Large intestine (tissue), 3 donors: ENCODE measurements at regions not wholly inside any gene's neighbourhood (a gene's known extent, or its start where the extent isn't known, plus 50 kb on each side); places are given as distances from the start of the nearest gene placed in this dataset.

ENCODE experiments used
- DNase-seq, 2 donors: peaks; one replicate each; pipeline versions ENCODE4 v3.0.0 to v3.0.0-alpha.2; 2013
- H3K27ac ChIP-seq: one replicate; pipeline ENCODE4 v1.5.1; 2013; ENCODE audit warnings: low read length
- H3K27me3 ChIP-seq: 2 replicates; pipeline ENCODE4 v1.6.1; 2013; ENCODE audit warnings: low read length; ENCODE audit not compliant: control insufficient read depth, insufficient read depth
- H3K36me3 ChIP-seq: 2 replicates; pipeline ENCODE4 v1.6.1; 2013; ENCODE audit warnings: low read length; ENCODE audit not compliant: control insufficient read depth, insufficient read depth
- H3K4me1 ChIP-seq: one replicate; pipeline ENCODE4 v1.6.1; 2013; ENCODE audit warnings: low read length; ENCODE audit not compliant: control insufficient read depth, insufficient read depth
- H3K4me3 ChIP-seq: one replicate; pipeline ENCODE4 v1.5.1; 2013; ENCODE audit warnings: low read length
- H3K9me3 ChIP-seq: one replicate; pipeline ENCODE4 v1.6.1; 2013; ENCODE audit warnings: mild to moderate bottlenecking, low read depth, low read length, moderate library complexity; ENCODE audit not compliant: control insufficient read depth
- WGBS: methylation state at CpG from one replicate; pipeline ENCODE4 v1.1.5; 2013; ENCODE audit warnings: low lambda C conversion rate; ENCODE audit not compliant: insufficient coverage; 5-methylcytosine and 5-hydroxymethylcytosine counted together

DNA sequence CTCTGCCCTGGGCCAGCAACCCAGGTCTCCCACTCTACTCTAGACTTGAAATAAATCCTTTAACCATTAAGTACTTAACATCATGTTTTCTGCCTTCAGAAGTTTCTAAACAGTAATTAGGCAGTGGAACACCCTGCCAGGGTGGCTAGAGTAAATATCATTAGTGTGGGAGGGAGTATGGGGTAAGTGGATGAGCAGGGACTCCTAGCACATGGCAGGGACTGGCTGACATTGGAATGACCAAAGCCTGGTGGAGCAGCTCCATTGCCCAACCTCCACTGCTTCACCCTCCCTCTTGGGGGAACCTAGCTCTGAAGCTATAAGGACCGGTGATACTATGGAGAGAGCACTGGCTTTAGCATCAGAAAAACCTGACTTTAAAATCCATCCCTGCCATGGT, 167.1 kb downstream of the MAFB start:
- Histone ChIP-seq H3K27me3 (peaks cover 5% of the 10 kb centered on the region), H3K4me1 (no peaks in the 10 kb centered on the region), H3K9me3 (no peaks in the 10 kb centered on the region), H3K27ac (no peak overlapping the region), H3K36me3 (no peaks in the 10 kb centered on the region), H3K4me3 (no peak overlapping the region)
- WGBS: no CpG with 5 or more reads among the region's 1 CpG
- DNase-seq: no peak

DNA sequence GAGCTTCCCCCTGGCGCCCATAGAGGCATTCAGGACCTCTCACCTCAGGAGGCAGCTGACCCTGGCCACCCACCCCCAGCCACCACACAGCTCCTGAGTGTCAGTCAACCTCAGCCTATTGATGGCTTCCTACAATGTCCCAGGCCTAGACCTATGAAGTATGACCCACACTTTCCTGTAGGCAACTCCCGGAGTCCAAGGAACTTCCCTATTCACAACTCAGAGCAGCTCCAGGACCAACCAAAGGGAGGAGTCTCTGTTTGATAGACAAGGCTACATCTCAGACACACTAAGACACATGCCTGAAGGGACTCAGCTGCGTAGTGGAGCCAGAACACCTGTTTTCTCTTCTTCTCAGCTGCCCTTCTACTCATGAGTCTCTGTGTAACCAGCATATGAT, 169.1 kb downstream of the MAFB start:
- Histone ChIP-seq H3K4me1 (no peaks in the 10 kb centered on the region), H3K36me3 (no peaks in the 10 kb centered on the region), H3K27ac (no peak overlapping the region), H3K9me3 (no peaks in the 10 kb centered on the region), H3K4me3 (no peak overlapping the region), H3K27me3 (peaks cover 5% of the 10 kb centered on the region)
- no peak for DNase-seq
- WGBS: no CpG with 5 or more reads among the region's 3 CpGs

DNA sequence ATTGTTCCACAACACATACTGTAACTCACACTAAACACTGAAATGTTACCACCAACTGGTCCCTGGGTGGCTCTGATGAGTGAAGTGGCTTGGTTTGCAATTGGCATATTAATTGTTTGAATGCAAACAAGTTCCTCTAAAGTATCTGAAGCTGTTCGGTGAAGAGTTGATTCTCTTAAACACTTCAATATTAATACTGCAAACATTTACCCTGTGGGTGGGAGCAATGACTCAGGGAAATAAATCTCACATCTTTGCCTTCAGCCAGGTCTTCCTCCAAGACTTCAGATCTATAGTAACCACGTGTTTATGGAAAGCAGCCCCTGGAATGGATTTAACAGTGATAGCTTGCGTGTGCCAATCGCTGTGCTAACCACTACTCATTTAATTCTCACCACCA, 176.0 kb downstream of the MAFB start:
- H3K4me1 ChIP-seq: no peaks in the 10 kb centered on the region
- H3K27me3 ChIP-seq: peaks cover 12% of the 10 kb centered on the region
- DNase-seq: no peak
- no peaks in the 10 kb centered on the region for H3K36me3 ChIP-seq
- no peak overlapping the region for H3K4me3 ChIP-seq
- no CpG with 5 or more reads among the region's 4 CpGs for WGBS
- no peaks in the 10 kb centered on the region for H3K9me3 ChIP-seq
- no peak overlapping the region for H3K27ac ChIP-seq

DNA sequence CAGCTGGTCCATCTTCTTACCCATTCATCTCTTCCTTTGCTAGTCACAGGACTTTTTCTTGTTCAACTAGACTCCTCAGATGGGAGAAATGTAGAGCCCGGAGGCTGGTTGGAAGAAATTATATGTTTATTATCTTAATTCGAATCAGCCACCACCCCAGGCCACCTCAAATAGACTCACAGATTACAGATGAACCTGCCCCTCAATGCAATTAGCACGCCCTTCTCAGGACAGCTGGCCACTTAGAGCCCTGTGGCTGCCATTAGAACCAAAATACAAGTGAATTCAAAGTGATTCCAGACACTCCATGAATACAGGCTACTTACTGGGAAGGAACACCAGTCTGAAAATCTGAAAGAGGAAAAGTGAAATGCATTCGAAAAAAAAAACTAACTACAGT, 176.4 kb downstream of the MAFB start:
- no peak overlapping the region for H3K27ac ChIP-seq
- no peak for DNase-seq
- no CpG with 5 or more reads among the region's 4 CpGs for WGBS
- no peak overlapping the region for H3K4me3 ChIP-seq
- H3K27me3 ChIP-seq: peaks cover 12% of the 10 kb centered on the region
- no peaks in the 10 kb centered on the region for H3K9me3 ChIP-seq
- H3K4me1 ChIP-seq: no peaks in the 10 kb centered on the region
- H3K36me3 ChIP-seq: no peaks in the 10 kb centered on the region

DNA sequence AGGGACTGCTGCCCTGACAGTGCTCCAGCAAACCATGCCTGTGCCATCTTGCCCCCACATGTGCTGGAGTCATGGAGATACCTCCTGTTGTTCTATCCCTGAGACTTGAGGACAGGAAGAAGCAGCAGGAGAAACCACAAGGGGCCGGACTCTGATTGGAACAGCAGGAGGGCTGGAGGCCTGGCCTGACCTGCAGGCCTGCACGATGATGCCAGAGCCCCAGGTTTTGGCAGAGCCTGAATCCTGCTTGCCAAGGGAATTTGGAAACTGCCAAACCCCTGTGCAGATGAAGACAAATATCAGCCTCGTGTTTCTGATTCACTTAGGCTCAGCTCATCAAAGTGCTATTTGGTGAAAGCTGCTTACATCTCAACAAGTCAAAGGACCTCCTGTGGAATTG, 177.6 kb downstream of the MAFB start:
- Histone ChIP-seq H3K4me3 (no peak overlapping the region), H3K4me1 (no peaks in the 10 kb centered on the region), H3K27ac (no peak overlapping the region), H3K27me3 (peaks cover 12% of the 10 kb centered on the region), H3K36me3 (no peaks in the 10 kb centered on the region), H3K9me3 (no peaks in the 10 kb centered on the region)
- WGBS: no CpG with 5 or more reads among the region's 3 CpGs
- no peak for DNase-seq

DNA sequence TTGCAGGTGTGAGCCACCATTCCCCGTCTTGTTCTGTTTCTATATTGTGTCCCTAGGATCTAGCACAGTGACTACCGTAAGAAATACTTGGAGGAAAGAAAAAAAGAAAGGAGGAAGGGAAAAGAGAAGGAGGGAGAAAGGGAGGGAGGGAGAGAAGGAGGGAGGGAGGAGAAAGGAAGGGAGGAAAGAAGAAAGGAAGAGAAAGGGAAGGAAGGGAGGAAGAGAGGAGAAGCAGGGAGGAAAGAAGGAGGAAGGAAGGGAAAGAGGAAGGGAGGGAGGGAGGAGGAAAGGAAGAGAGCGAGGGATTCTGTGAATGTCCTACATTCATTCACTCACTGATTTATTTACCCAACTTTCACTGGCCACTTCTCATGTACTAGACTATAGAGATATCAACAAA, 178.4 kb downstream of the MAFB start:
- Histone ChIP-seq H3K27ac (no peak overlapping the region), H3K36me3 (no peaks in the 10 kb centered on the region), H3K4me3 (no peak overlapping the region), H3K4me1 (peaks cover 3% of the 10 kb centered on the region), H3K9me3 (no peaks in the 10 kb centered on the region), H3K27me3 (peaks cover 12% of the 10 kb centered on the region)
- 100% methylated on average over 1 of the region's 3 CpGs for WGBS
- DNase-seq: no peak

DNA sequence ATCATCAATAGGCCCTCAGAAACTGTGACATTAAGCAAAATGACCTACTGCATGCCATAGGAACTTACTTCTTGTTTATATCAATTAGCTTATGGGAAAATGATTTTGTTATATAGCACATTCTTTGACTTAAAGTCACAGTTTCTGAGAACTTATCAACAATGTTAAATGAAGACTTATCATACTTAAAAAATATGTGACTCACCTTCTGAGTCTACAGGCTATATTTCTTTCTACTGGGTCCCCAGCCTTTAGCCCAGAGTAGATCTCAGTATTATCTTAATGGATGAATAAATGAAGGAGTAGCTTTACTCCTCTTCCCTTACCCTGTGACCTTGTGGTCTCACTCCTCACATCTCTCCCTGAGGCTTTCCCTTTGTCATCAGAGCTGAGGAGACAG, 180.2 kb downstream of the MAFB start:
- Histone ChIP-seq H3K27me3 (peaks cover 12% of the 10 kb centered on the region), H3K4me3 (no peak overlapping the region), H3K4me1 (peaks cover 3% of the 10 kb centered on the region), H3K27ac (no peak overlapping the region), H3K9me3 (no peaks in the 10 kb centered on the region), H3K36me3 (no peaks in the 10 kb centered on the region)
- no peak for DNase-seq

DNA sequence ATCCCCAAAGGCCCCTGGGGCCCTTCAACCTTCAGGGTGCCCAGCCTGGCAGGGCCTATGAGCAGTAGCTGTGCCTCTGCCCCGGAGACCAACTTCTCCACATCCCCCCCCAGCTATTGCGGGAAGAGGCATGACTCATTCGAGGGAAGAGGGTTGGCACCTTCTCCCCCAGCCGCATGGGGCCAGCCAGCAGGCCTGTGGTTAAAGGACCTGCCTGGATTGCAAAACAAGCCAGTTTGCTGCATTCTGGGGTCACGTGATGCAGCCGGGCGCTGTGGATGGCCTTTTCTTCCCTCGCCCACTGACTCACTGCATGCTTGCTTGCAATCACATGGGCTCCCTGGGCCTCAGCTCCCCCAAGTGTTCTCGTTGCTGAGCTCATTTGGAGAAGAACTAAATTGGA, 182.5 kb downstream of the MAFB start:
- peaks cover 3% of the 10 kb centered on the region for H3K4me1 ChIP-seq
- H3K4me3 ChIP-seq: no peak overlapping the region
- peak; percentile 54 to 68 for DNase-seq
- H3K9me3 ChIP-seq: no peaks in the 10 kb centered on the region
- no peak overlapping the region for H3K27ac ChIP-seq
- H3K36me3 ChIP-seq: no peaks in the 10 kb centered on the region
- WGBS: no CpG with 5 or more reads among the region's 9 CpGs
- peaks cover 14% of the 10 kb centered on the region for H3K27me3 ChIP-seq

DNA sequence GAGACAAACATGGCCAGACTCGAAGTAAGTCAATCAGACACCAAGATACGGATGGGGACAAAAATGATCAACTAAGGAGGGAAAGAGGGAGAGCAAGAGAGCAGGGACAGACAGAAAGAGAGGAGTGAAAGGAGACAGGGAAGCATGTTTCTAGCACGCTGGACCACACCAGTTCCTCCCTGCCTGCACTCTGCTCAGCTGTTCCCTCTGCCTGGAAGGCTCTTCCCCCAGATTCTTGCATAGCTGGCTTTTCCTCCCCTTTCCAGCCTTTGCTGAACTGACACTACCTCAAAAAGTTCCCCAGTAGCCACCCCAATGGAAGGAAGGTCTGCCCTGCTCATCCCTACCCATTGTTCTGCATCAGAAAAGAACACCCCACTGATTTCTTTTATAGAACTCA, 185.9 kb downstream of the MAFB start:
- 47% methylated on average over 2 of the region's 3 CpGs for WGBS
- Histone ChIP-seq H3K36me3 (no peaks in the 10 kb centered on the region), H3K27me3 (peaks cover 7% of the 10 kb centered on the region), H3K27ac (no peak overlapping the region), H3K4me3 (no peak overlapping the region), H3K9me3 (no peaks in the 10 kb centered on the region), H3K4me1 (peaks cover 3% of the 10 kb centered on the region)
- no peak for DNase-seq

DNA sequence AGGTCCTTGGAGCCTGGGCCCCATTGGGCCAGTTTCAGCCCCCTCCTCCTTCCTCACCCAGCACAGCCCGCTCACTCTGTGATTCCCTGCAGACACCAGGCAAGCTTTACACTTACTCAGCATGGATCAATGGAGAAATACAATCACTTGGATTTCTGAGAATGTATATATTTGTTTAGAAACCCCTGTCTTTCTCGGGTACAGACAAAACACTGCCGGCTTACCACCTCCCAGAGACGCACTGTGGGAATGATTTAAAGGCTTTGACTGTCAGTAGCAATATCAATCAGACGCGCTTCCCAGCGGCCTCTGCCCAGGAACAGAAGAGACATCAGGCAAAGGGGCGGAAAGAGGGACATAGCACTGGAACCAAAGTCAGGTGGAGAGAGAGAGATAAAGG, 186.5 kb downstream of the MAFB start:
- Histone ChIP-seq H3K36me3 (no peaks in the 10 kb centered on the region), H3K9me3 (no peaks in the 10 kb centered on the region), H3K27me3 (peaks cover 7% of the 10 kb centered on the region), H3K27ac (no peak overlapping the region), H3K4me3 (no peak overlapping the region), H3K4me1 (peaks cover 3% of the 10 kb centered on the region)
- DNase-seq: no peak
- no CpG with 5 or more reads among the region's 8 CpGs for WGBS

DNA sequence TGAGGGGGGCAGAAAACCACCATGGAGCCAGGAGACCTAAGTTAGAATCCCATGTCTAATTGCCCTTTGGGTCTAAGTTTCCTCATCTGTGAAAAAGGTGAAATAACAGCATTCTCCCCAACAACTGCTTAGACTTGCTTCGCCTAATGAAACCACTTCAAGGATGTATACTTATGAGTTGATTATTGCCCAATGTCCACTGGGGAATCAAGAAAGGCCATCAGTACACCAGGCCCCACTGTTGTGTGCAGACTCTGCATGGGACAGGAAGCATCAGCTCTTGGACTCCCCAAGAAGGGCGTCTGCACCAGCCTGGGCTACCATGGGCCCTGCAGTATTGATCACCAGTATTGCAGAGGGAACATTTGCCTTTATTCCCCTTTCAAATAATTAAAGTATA, 189.6 kb downstream of the MAFB start:
- no peak for DNase-seq
- no CpG with 5 or more reads among the region's 2 CpGs for WGBS
- Histone ChIP-seq H3K4me1 (no peaks in the 10 kb centered on the region), H3K36me3 (no peaks in the 10 kb centered on the region), H3K27me3 (peaks cover 9% of the 10 kb centered on the region), H3K27ac (no peak overlapping the region), H3K9me3 (no peaks in the 10 kb centered on the region), H3K4me3 (no peak overlapping the region)
